IMR-90 (cell line): ENCODE measurements at regions not wholly inside any gene's neighbourhood (a gene's known extent, or its start where the extent isn't known, plus 50 kb on each side); places are given as distances from the start of the nearest gene placed in this dataset.

Experiments
- ATAC-seq: fragments of 200-7000 bp; cut with Tn5 transposase; 2 replicates; pipeline ENCODE4 v1.9.1; 2020; ENCODE audit warnings: low read depth, mild to moderate bottlenecking, moderate library complexity
- BruUV-seq: library from RNA; stranded (reverse); fragments of 400-500 nt; replicated peaks from 2 replicates; lab custom pipeline; 2021; lab: Mats Ljungman, UMichigan
- CTCF ChIA-PET: fragments of 300-600 bp; formaldehyde crosslinking; extraction: SDS; loops from one replicate; lab custom pipeline; 2021; ENCODE audit warnings: antibody characterized with exemption; lab: Yijun Ruan, JAX
- POLR2A ChIA-PET: fragments of 300-600 bp; sonication (Branson Sonifier 250); formaldehyde crosslinking; loops from one replicate; lab custom pipeline; 2022; ENCODE audit warnings: antibody characterized with exemption; ENCODE audit not compliant: unreplicated experiment; lab: Charles Lee
- DNase-seq: peaks from one replicate; pipeline ENCODE4 v3.0.0; 2013
- H2AFZ ChIP-seq: replicated peaks from 2 replicates; pipeline ENCODE3; 2013; ENCODE audit warnings: low read length, mild to moderate bottlenecking; ENCODE audit not compliant: poor library complexity
- H2AK5ac ChIP-seq: 2 replicates; pipeline ENCODE4 v1.6.1; 2013; ENCODE audit warnings: low read depth, low read length, inconsistent platforms
- H2AK9ac ChIP-seq: replicated peaks from 2 replicates; pipeline ENCODE3; 2013; ENCODE audit warnings: mild to moderate bottlenecking, low read depth, low read length, moderate library complexity; ENCODE audit not compliant: poor library complexity
- H2BK120ac ChIP-seq: 2 replicates; pipeline ENCODE4 v1.6.1; 2013; ENCODE audit warnings: low read depth, low read length, inconsistent platforms
- H2BK15ac ChIP-seq: 3 replicates; pipeline ENCODE4 v1.6.1; 2013; ENCODE audit warnings: low read depth, low read length, inconsistent platforms
- H2BK20ac ChIP-seq: 2 replicates; pipeline ENCODE4 v1.6.1; 2013; ENCODE audit warnings: low read depth, mild to moderate bottlenecking, inconsistent platforms, low read length, moderate library complexity
- H2BK5ac ChIP-seq: 2 replicates; pipeline ENCODE4 v1.6.1; 2013; ENCODE audit warnings: mild to moderate bottlenecking, low read depth, low read length, inconsistent platforms; ENCODE audit not compliant: poor library complexity, severe bottlenecking
- H3K14ac ChIP-seq: replicated peaks from 2 replicates; pipeline ENCODE4 v1.6.1; 2013; ENCODE audit warnings: low read depth, low read length, inconsistent platforms
- H3K18ac ChIP-seq: 2 replicates; pipeline ENCODE4 v1.6.1; 2013; ENCODE audit warnings: low read depth, low read length, control low read depth
- H3K23ac ChIP-seq: 2 replicates; pipeline ENCODE4 v1.6.1; 2013; ENCODE audit warnings: low read depth, low read length, inconsistent platforms
- H3K27ac ChIP-seq: 2 replicates; pipeline ENCODE4 v1.5.1; 2013; ENCODE audit warnings: mild to moderate bottlenecking, control low read depth, low read length; ENCODE audit not compliant: insufficient read depth
- H3K27me3 ChIP-seq: 2 replicates; pipeline ENCODE4 v1.6.1; 2013; ENCODE audit warnings: low read length; ENCODE audit not compliant: control insufficient read depth, insufficient read depth
- H3K36me3 ChIP-seq: 2 replicates; pipeline ENCODE4 v1.6.1; 2013; ENCODE audit warnings: low read length, mixed read lengths; ENCODE audit not compliant: control insufficient read depth, insufficient read depth
- H3K4ac ChIP-seq: 2 replicates; pipeline ENCODE4 v1.6.1; 2013; ENCODE audit warnings: low read depth, low read length, inconsistent platforms
- H3K4me1 ChIP-seq: 2 replicates; pipeline ENCODE4 v1.6.1; 2013; ENCODE audit warnings: low read length, mixed read lengths; ENCODE audit not compliant: control insufficient read depth, insufficient read depth
- H3K4me2 ChIP-seq: 2 replicates; pipeline ENCODE4 v1.6.1; 2013; ENCODE audit warnings: low read depth, mild to moderate bottlenecking, control low read depth, low read length, moderate library complexity
- H3K4me3 ChIP-seq: 2 replicates; pipeline ENCODE4 v1.5.1; 2013; ENCODE audit warnings: low read depth, mild to moderate bottlenecking, control low read depth, low read length, moderate library complexity; ENCODE audit not compliant: insufficient read depth
- H3K56ac ChIP-seq: 2 replicates; pipeline ENCODE4 v1.6.1; 2013; ENCODE audit warnings: low read length, inconsistent platforms; ENCODE audit not compliant: insufficient read depth; ENCODE audit errors: extremely low read depth
- H3K79me1 ChIP-seq, 2 experiments: 2 replicates each; pipeline ENCODE4 v1.6.1; 2013; ENCODE audit warnings: low read length in 2 of 2, inconsistent platforms in 1 of 2, low read depth in 1 of 2
- H3K9ac ChIP-seq: 2 replicates; pipeline ENCODE4 v1.6.1; 2013; ENCODE audit warnings: low read depth, low read length, control low read depth
- H3K9me1 ChIP-seq: 2 replicates; pipeline ENCODE4 v1.6.1; 2013; ENCODE audit warnings: low read length, inconsistent platforms; ENCODE audit not compliant: insufficient read depth
- H3K9me3 ChIP-seq: 2 replicates; pipeline ENCODE4 v1.6.1; 2013; ENCODE audit warnings: low read length; ENCODE audit not compliant: control insufficient read depth, insufficient read depth
- H4K20me1 ChIP-seq: 2 replicates; pipeline ENCODE4 v1.6.1; 2013; ENCODE audit warnings: low read length, inconsistent platforms; ENCODE audit not compliant: insufficient read depth
- H4K5ac ChIP-seq: 2 replicates; pipeline ENCODE4 v1.6.1; 2013; ENCODE audit warnings: mild to moderate bottlenecking, low read depth, low read length, control low read depth
- H4K8ac ChIP-seq, 2 experiments: 2 replicates each; pipeline ENCODE4 v1.6.1; 2013; ENCODE audit warnings: low read depth in 2 of 2, low read length in 2 of 2, control low read depth in 1 of 2, inconsistent platforms in 1 of 2
- H4K91ac ChIP-seq: 2 replicates; pipeline ENCODE4 v1.6.1; 2013; ENCODE audit warnings: low read depth, low read length, inconsistent platforms; ENCODE audit not compliant: insufficient read depth
- CEBPB ChIP-seq: IDR thresholded peaks from 2 replicates; pipeline ENCODE4 v1.6.1; 2012; ENCODE audit warnings: low read depth, low read length, improper control_type of control experiment
- CHD1 ChIP-seq: IDR thresholded peaks from 2 replicates; pipeline ENCODE4 v1.6.1; 2012; ENCODE audit warnings: low read depth, low read length, improper control_type of control experiment
- CTCF ChIP-seq: conservative IDR thresholded peaks from 2 replicates; pipeline ENCODE4 v1.5.1; 2012; ENCODE audit warnings: mild to moderate bottlenecking, low read depth, low read length, improper control_type of control experiment
- ELK1 ChIP-seq: fragments of 150-350 bp; IDR thresholded peaks from 2 replicates; pipeline ENCODE4 v1.6.1; 2016; ENCODE audit warnings: low read depth, mild to moderate bottlenecking, low read length, moderate library complexity, borderline replicate concordance
- FOS ChIP-seq: fragments of 150-350 bp; IDR thresholded peaks from 2 replicates; pipeline ENCODE4 v1.6.1; 2016; ENCODE audit warnings: low read depth, low read length
- NFE2L2 ChIP-seq: fragments of 150-350 bp; IDR thresholded peaks from 2 replicates; pipeline ENCODE4 v1.6.1; 2016; ENCODE audit warnings: low read depth, mild to moderate bottlenecking, low read length
- POLR2A ChIP-seq: IDR thresholded peaks from 2 replicates; pipeline ENCODE4 v1.6.1; 2012; ENCODE audit warnings: mild to moderate bottlenecking, low read depth, low read length
- RAD21 ChIP-seq: IDR thresholded peaks from 2 replicates; pipeline ENCODE4 v1.6.1; 2012; ENCODE audit warnings: low read length, improper control_type of control experiment
- RCOR1 ChIP-seq: IDR thresholded peaks from 2 replicates; pipeline ENCODE4 v1.6.1; 2012; ENCODE audit warnings: mild to moderate bottlenecking, low read length, improper control_type of control experiment; ENCODE audit not compliant: insufficient replicate concordance
- RFX5 ChIP-seq: IDR thresholded peaks from 2 replicates; pipeline ENCODE4 v1.8.0; 2012; ENCODE audit warnings: low read depth, mild to moderate bottlenecking, low read length, moderate library complexity
- SMC3 ChIP-seq: fragments of 150-350 bp; IDR thresholded peaks from 2 replicates; pipeline ENCODE4 v1.6.1; 2016; ENCODE audit warnings: low read depth, mild to moderate bottlenecking, antibody characterized with exemption, low read length, moderate library complexity
- WGBS, 2 experiments: methylation state at CpG; one replicate each; pipeline versions ENCODE4 v1.1.5 to v1.1.7; 2013; ENCODE audit warnings: missing lambda C conversion rate in 2 of 2; ENCODE audit not compliant: insufficient read length in 1 of 2; ENCODE audit errors: extremely low coverage in 2 of 2; 5-methylcytosine and 5-hydroxymethylcytosine counted together
- dilution Hi-C: fragments of 300-500 bp; cut with HindIII; formaldehyde crosslinking; loops from one replicate; pipeline ENCODE4 v1.14.3; 2018; ENCODE audit warnings: low sequenced_read_pairs; ENCODE audit not compliant: unreplicated experiment
- in situ Hi-C: fragments of 300-500 bp; cut with MboI; formaldehyde crosslinking; loops from 3 replicates; pipeline ENCODE4 v1.14.3; 2019; ENCODE audit warnings: low sequenced_read_pairs, inconsistent platforms, mixed read lengths
- intact Hi-C: fragments of 100-400 bp; cut with micrococcal nuclease; formaldehyde crosslinking; loops from 2 replicates; pipeline ENCODE4 v1.10.0; 2022

GRCh38 chr1:93735722-93736121 lies 54.1 kb upstream of the BCAR3 start:
- H2AFZ ChIP-seq = no peak overlapping the region
- H4K20me1 ChIP-seq = no peaks in the 10 kb centered on the region
- H2BK5ac ChIP-seq = peak overlapping the region; percentile 63
- H3K4me1 ChIP-seq = peaks cover 21% of the 10 kb centered on the region
- peaks cover 0 to 11% of the 10 kb centered on the region in 2 experiments; a peak in 3 of 4 replicates for H3K79me1 ChIP-seq
- in situ Hi-C loops = no loop called here
- no peak overlapping the region for H2AK5ac ChIP-seq
- H2BK120ac ChIP-seq = peak overlapping the region; percentile 69
- no peak overlapping the region for H2BK15ac ChIP-seq
- no peak overlapping the region for H3K56ac ChIP-seq
- H3K18ac ChIP-seq = no peak overlapping the region
- BruUV-seq = no TSS peak
- H3K36me3 ChIP-seq = no peaks in the 10 kb centered on the region
- peaks cover 22% of the 10 kb centered on the region for H3K9me1 ChIP-seq
- WGBS, 2 experiments = no CpG with 5 or more reads among the region's 3 CpGs
- no peak overlapping the region for H3K9ac ChIP-seq
- DNase-seq = peak; percentile 90
- no peak overlapping the region for H4K5ac ChIP-seq
- ChIA-PET CTCF (interaction anchor here (0.7 to 1.7 kb wide), 9 partner anchors 9 to 108 kb away, joined by 3 to 20 read pairs (median 4); no protein-coding TSS in a partner anchor), POLR2A (no interaction called here)
- peak; percentile 86 for ATAC-seq
- H3K14ac ChIP-seq = no peak overlapping the region
- H3K4me3 ChIP-seq = no peak overlapping the region
- no peak overlapping the region for H3K27ac ChIP-seq
- H3K23ac ChIP-seq = no peak overlapping the region
- H3K4me2 ChIP-seq = no peak overlapping the region
- intact Hi-C loops = loop anchor here (1.0 to 5.0 kb wide), 4 partner anchors 53 to 298 kb away; partner anchors contain the start of gene BCAR3
- peak overlapping the region in 1 of 2 experiments; percentile 57; a peak in 3 of 4 replicates for H4K8ac ChIP-seq
- no peaks in the 10 kb centered on the region for H3K27me3 ChIP-seq
- no peak overlapping the region for H4K91ac ChIP-seq
- TF ChIP-seq FOS (peak; percentile 63), RCOR1 (no peak), POLR2A (no peak), RAD21 (peak; percentile 50), CTCF (peak; percentile 54), CEBPB (no peak), RFX5 (no peak), ELK1 (no peak), CHD1 (no peak), NFE2L2 (no peak), SMC3 (peak; percentile 28)
- peaks cover 3% of the 10 kb centered on the region; the same call in 1 of the 2 replicates for H3K9me3 ChIP-seq
- peak overlapping the region; percentile 49; the same call in 1 of the 2 replicates for H2BK20ac ChIP-seq
- no peak overlapping the region for H2AK9ac ChIP-seq
- peak overlapping the region; percentile 38; the same call in 1 of the 2 replicates for H3K4ac ChIP-seq
- dilution Hi-C loops = no loop called here
